GM19468 (cell line): ENCODE measurements at regions not wholly inside any gene's neighbourhood (a gene's known extent, or its start where the extent isn't known, plus 50 kb on each side); places are given as distances from the start of the nearest gene placed in this dataset.

Experiments
- ATAC-seq: cut with Tn5 transposase; IDR thresholded peaks from one replicate; pipeline ENCODE4 v1.9.1; 2021; ENCODE audit warnings: mild to moderate bottlenecking, moderate library complexity, moderate number of reproducible peaks; ENCODE audit not compliant: unreplicated experiment; ENCODE audit errors: extremely low read depth

- no peak for ATAC-seq
These were observed 62.5 kb upstream of the CD44 start for GRCh38 chr11:35076201-35077100.

- ATAC-seq: peak; percentile 31
These were observed 61.1 kb upstream of the CD44 start for GRCh38 chr11:35077709-35078469.

- no peak for ATAC-seq
These were observed 60.6 kb upstream of the CD44 start for GRCh38 chr11:35078470-35078735.

- no peak for ATAC-seq
These were observed 59.4 kb upstream of the CD44 start for GRCh38 chr11:35079611-35080010.

- peak; percentile 65 for ATAC-seq
These were observed 56.4 kb upstream of the CD44 start for GRCh38 chr11:35082321-35083180.

- no peak for ATAC-seq
These were observed 55.9 kb upstream of the CD44 start for GRCh38 chr11:35083181-35083430.

GRCh38 chr11:35083431-35084238, 55.3 kb upstream of the CD44 start:
- peak; percentile 43 for ATAC-seq

GRCh38 chr11:35084817-35085440, 54.0 kb upstream of the CD44 start:
- no peak for ATAC-seq

- no peak for ATAC-seq
These were observed 53.3 kb upstream of the CD44 start for GRCh38 chr11:35085531-35086165.

- no peak for ATAC-seq
These were observed 51.3 kb upstream of the CD44 start for GRCh38 chr11:35087648-35088047.

GRCh38 chr11:35088226-35088625, 50.7 kb upstream of the CD44 start:
- no peak for ATAC-seq

- ATAC-seq: no peak
These were observed 50.3 kb upstream of the CD44 start for GRCh38 chr11:35088676-35089075.
